ENCODE measurements at regions not wholly inside any gene's neighbourhood (a gene's known extent, or its start where the extent isn't known, plus 50 kb on each side); places are given as distances from the start of the nearest gene placed in this dataset.
"Not testable (repeated sequence)": the region's sequence is repeated elsewhere in the genome, so short reads cannot be mapped to it uniquely, and the experiment has no call there.

- DNase-seq (ENCODE audit: low read depth) = no peak
- H3K4me3 ChIP-seq (ENCODE audit: low read depth, low read length) = no peak overlapping the region
These were observed 191.2 kb downstream of the TLE3 start for GRCh38 chr15:69906256-69907185.

GRCh38 chr15:69908060-69908459, 189.7 kb downstream of the TLE3 start:
- no peak for DNase-seq (ENCODE audit: low read depth)

GRCh38 chr15:69908590-69909420, 188.9 kb downstream of the TLE3 start:
- H3K4me3 ChIP-seq (ENCODE audit: low read depth, low read length) = no peak overlapping the region
- no peak for DNase-seq (ENCODE audit: low read depth)

More at GRCh38 chr15:69908060-69908459, 189.7 kb downstream of the TLE3 start:
- H3K4me3 ChIP-seq (ENCODE audit: low read depth, low read length) = no peak overlapping the region

- no peak overlapping the region for H3K4me3 ChIP-seq (ENCODE audit: low read depth, low read length)
- DNase-seq (ENCODE audit: low read depth) = no peak
These were observed 187.8 kb downstream of the TLE3 start for GRCh38 chr15:69909719-69910444.

- H3K4me3 ChIP-seq (ENCODE audit: low read depth, low read length) = no peak overlapping the region
- no peak for DNase-seq (ENCODE audit: low read depth)
These were observed 187.2 kb downstream of the TLE3 start for GRCh38 chr15:69910514-69910913.

- DNase-seq (ENCODE audit: low read depth) = no peak
- no peak overlapping the region for H3K4me3 ChIP-seq (ENCODE audit: low read depth, low read length)
These were observed 185.6 kb downstream of the TLE3 start for GRCh38 chr15:69912116-69912515.

GRCh38 chr15:69914040-69914439, 183.7 kb downstream of the TLE3 start:
- DNase-seq (ENCODE audit: low read depth) = no peak
- no peak overlapping the region for H3K4me3 ChIP-seq (ENCODE audit: low read depth, low read length)

GRCh38 chr15:69914960-69915359, 182.8 kb downstream of the TLE3 start:
- H3K4me3 ChIP-seq (ENCODE audit: low read depth, low read length) = no peak overlapping the region
- DNase-seq (ENCODE audit: low read depth) = no peak

GRCh38 chr15:69916169-69916785, 181.4 kb downstream of the TLE3 start:
- no peak for DNase-seq (ENCODE audit: low read depth)
- H3K4me3 ChIP-seq (ENCODE audit: low read depth, low read length) = no peak overlapping the region

GRCh38 chr15:69917056-69917455, 180.7 kb downstream of the TLE3 start:
- no peak for DNase-seq (ENCODE audit: low read depth)
- no peak overlapping the region for H3K4me3 ChIP-seq (ENCODE audit: low read depth, low read length)

- DNase-seq (ENCODE audit: low read depth) = no peak
These were observed 177.9 kb downstream of the TLE3 start for GRCh38 chr15:69919816-69920215.

GRCh38 chr15:69920221-69920620, 177.5 kb downstream of the TLE3 start:
- no peak for DNase-seq (ENCODE audit: low read depth)
- no peak overlapping the region for H3K4me3 ChIP-seq (ENCODE audit: low read depth, low read length)

More at GRCh38 chr15:69919816-69920215, 177.9 kb downstream of the TLE3 start:
- no peak overlapping the region for H3K4me3 ChIP-seq (ENCODE audit: low read depth, low read length)

GRCh38 chr15:69921626-69922619, 175.8 kb downstream of the TLE3 start:
- H3K4me3 ChIP-seq (ENCODE audit: low read depth, low read length) = no peak overlapping the region
- DNase-seq (ENCODE audit: low read depth) = no peak

GRCh38 chr15:69924531-69924930, 173.2 kb downstream of the TLE3 start:
- no peak for DNase-seq (ENCODE audit: low read depth)
- H3K4me3 ChIP-seq (ENCODE audit: low read depth, low read length) = no peak overlapping the region

GRCh38 chr15:69926006-69926405, 171.7 kb downstream of the TLE3 start:
- no peak overlapping the region for H3K4me3 ChIP-seq (ENCODE audit: low read depth, low read length)
- no peak for DNase-seq (ENCODE audit: low read depth)

GRCh38 chr15:69926721-69927120, 171.0 kb downstream of the TLE3 start:
- no peak for DNase-seq (ENCODE audit: low read depth)
- H3K4me3 ChIP-seq (ENCODE audit: low read depth, low read length) = no peak overlapping the region

GRCh38 chr15:69928890-69929289, 168.8 kb downstream of the TLE3 start:
- not testable (repeated sequence) for H3K4me3 ChIP-seq (ENCODE audit: low read depth, low read length); DNase-seq (ENCODE audit: low read depth)
